Panc1 (cell line): ENCODE measurements at regions not wholly inside any gene's neighbourhood (a gene's known extent, or its start where the extent isn't known, plus 50 kb on each side); places are given as distances from the start of the nearest gene placed in this dataset.

Source experiments
- ATAC-seq: fragments of 200-7000 bp; cut with Tn5 transposase; 2 replicates; pipeline ENCODE4 v1.9.1; 2020; ENCODE audit warnings: mild to moderate bottlenecking, moderate library complexity
- BruUV-seq: library from RNA; stranded (reverse); fragments of 400-500 nt; replicated peaks from 2 replicates; lab custom pipeline; 2021; lab: Mats Ljungman, UMichigan
- CTCF ChIA-PET: fragments of 300-600 bp; sonication (Branson Sonifier 250); formaldehyde crosslinking; loops from one replicate; lab custom pipeline; 2022; ENCODE audit warnings: antibody characterized with exemption; lab: Charles Lee
- POLR2A ChIA-PET: fragments of 300-600 bp; sonication (Branson Sonifier 250); formaldehyde crosslinking; loops from one replicate; lab custom pipeline; 2022; ENCODE audit warnings: antibody characterized with exemption; lab: Charles Lee
- DNase-seq: peaks from one replicate; pipeline ENCODE4 v3.0.0-alpha.2; 2010; ENCODE audit warnings: low read depth, low spot score
- H3K27ac ChIP-seq: 2 replicates; pipeline ENCODE4 v1.5.1; 2011; ENCODE audit warnings: mild to moderate bottlenecking, low read length, inconsistent platforms
- H3K27me3 ChIP-seq: fragments of 200-500 bp; sonication (Bioruptor generic); 2 replicates; pipeline ENCODE4 v1.6.0; 2014; ENCODE audit warnings: low read length, inconsistent platforms; ENCODE audit not compliant: control insufficient read depth, insufficient read depth
- H3K36me3 ChIP-seq: fragments of 200-500 bp; sonication (Bioruptor generic); 2 replicates; pipeline ENCODE4 v1.5.1; 2014; ENCODE audit warnings: inconsistent platforms, mild to moderate bottlenecking, low read length, moderate library complexity; ENCODE audit not compliant: control insufficient read depth, insufficient read depth
- H3K4me1 ChIP-seq: 2 replicates; pipeline ENCODE4 v1.5.1; 2011; ENCODE audit warnings: inconsistent platforms, mild to moderate bottlenecking, low read length, moderate library complexity; ENCODE audit not compliant: control insufficient read depth, insufficient read depth
- H3K4me3 ChIP-seq, 2 experiments: 2 replicates each; pipeline ENCODE4 v1.5.1; 2011 to 2012; ENCODE audit warnings: low read depth in 2 of 2, low read length in 2 of 2, mild to moderate bottlenecking in 2 of 2, inconsistent platforms in 1 of 2, moderate library complexity in 1 of 2
- H3K9me3 ChIP-seq: fragments of 200-500 bp; sonication (Bioruptor generic); 2 replicates; pipeline ENCODE4 v1.5.1; 2014; ENCODE audit warnings: low read depth, mild to moderate bottlenecking, inconsistent platforms, low read length, moderate library complexity; ENCODE audit not compliant: control insufficient read depth, insufficient read depth
- CTCF ChIP-seq: fragments of 450-650 bp; IDR thresholded peaks from 2 replicates; pipeline ENCODE4 v1.5.1; 2017; ENCODE audit warnings: mild to moderate bottlenecking
- POLR2AphosphoS5 ChIP-seq: IDR thresholded peaks from 2 replicates; pipeline ENCODE4 v1.6.1; 2012; ENCODE audit warnings: mild to moderate bottlenecking, low read depth, low read length, moderate library complexity
- REST ChIP-seq, 2 experiments: IDR thresholded peaks; 2 replicates each; pipeline ENCODE4 v1.6.1; 2011 to 2012; ENCODE audit warnings: low read depth in 2 of 2, control low read depth in 1 of 2, low read length in 1 of 2, mild to moderate bottlenecking in 1 of 2, moderate library complexity in 1 of 2; ENCODE audit not compliant: insufficient read depth in 1 of 2
- SIN3A ChIP-seq: IDR thresholded peaks from 2 replicates; pipeline ENCODE4 v1.6.1; 2012; ENCODE audit warnings: low read depth, mild to moderate bottlenecking, low read length, moderate library complexity, borderline replicate concordance; ENCODE audit not compliant: insufficient read depth
- TCF7L2 ChIP-seq: IDR thresholded peaks from 2 replicates; pipeline ENCODE4 v1.6.1; 2011; ENCODE audit warnings: mild to moderate bottlenecking, low read depth, low read length, inconsistent platforms
- in situ Hi-C: cut with HindIII; loops from 2 replicates; pipeline ENCODE4 v1.10.0; 2016; ENCODE audit warnings: low sequenced_read_pairs, low pct_unique_long_range_greater_than_20kb
- intact Hi-C: fragments of 100-400 bp; cut with micrococcal nuclease; formaldehyde crosslinking; loops from one replicate; pipeline ENCODE4 v1.10.0; 2022; ENCODE audit not compliant: unreplicated experiment

GRCh38 chr7:90025771-90026170, 128.5 kb upstream of the STEAP1 start:
- Histone ChIP-seq H3K4me3 (no peak overlapping the region), H3K36me3 (no peaks in the 10 kb centered on the region), H3K27ac (no peak overlapping the region), H3K27me3 (no peaks in the 10 kb centered on the region), H3K4me1 (no peaks in the 10 kb centered on the region), H3K9me3 (no peaks in the 10 kb centered on the region)
- DNase-seq (no peak), ATAC-seq (no peak)
- in situ Hi-C loops = no loop called here
- BruUV-seq = no TSS peak
- intact Hi-C loops = no loop called here
- CTCF ChIA-PET = no interaction called here
- POLR2A ChIA-PET = no interaction called here
- no peak for TF ChIP-seq POLR2AphosphoS5
- no peak for TF ChIP-seq REST (IDR thresholded peaks at IDR 0.05; ENCODE audit: insufficient read depth in 1 of 2, low read depth in 2 of 2, low read length in 1 of 2)
- TF ChIP-seq TCF7L2 = no peak
- no peak for TF ChIP-seq SIN3A
- no peak for TF ChIP-seq CTCF

- TF ChIP-seq SIN3A (no peak), TCF7L2 (no peak), POLR2AphosphoS5 (no peak), CTCF (no peak), REST (IDR thresholded peaks at IDR 0.05; ENCODE audit: insufficient read depth in 1 of 2, low read depth in 2 of 2, low read length in 1 of 2) (no peak)
- DNase-seq = no peak
- H3K27me3 ChIP-seq = no peaks in the 10 kb centered on the region
- H3K27ac ChIP-seq = no peak overlapping the region
- no TSS peak for BruUV-seq
- H3K36me3 ChIP-seq = no peaks in the 10 kb centered on the region
- intact Hi-C loops = no loop called here
- H3K4me3 ChIP-seq = no peak overlapping the region
- ATAC-seq = no peak
- POLR2A ChIA-PET = no interaction called here
- CTCF ChIA-PET = no interaction called here
- in situ Hi-C loops = no loop called here
- H3K4me1 ChIP-seq = no peaks in the 10 kb centered on the region
- no peaks in the 10 kb centered on the region for H3K9me3 ChIP-seq
These were observed 120.4 kb upstream of the STEAP1 start for GRCh38 chr7:90033850-90034249.
